Osteoblast (primary cell): ENCODE measurements at regions not wholly inside any gene's neighbourhood (a gene's known extent, or its start where the extent isn't known, plus 50 kb on each side); places are given as distances from the start of the nearest gene placed in this dataset.

Source experiments
- DNase-seq: peaks from one replicate; pipeline ENCODE4 v3.0.0; 2011; ENCODE audit warnings: low spot score, mixed read lengths; ENCODE audit not compliant: insufficient read length; ENCODE audit errors: missing footprints
- H2AFZ ChIP-seq: 2 replicates; pipeline ENCODE4 v1.6.0; 2011; ENCODE audit warnings: mild to moderate bottlenecking, low read length
- H3K27ac ChIP-seq: 2 replicates; pipeline ENCODE4 v1.5.1; 2011; ENCODE audit warnings: mild to moderate bottlenecking, low read depth, low read length, moderate library complexity
- H3K27me3 ChIP-seq: 2 replicates; pipeline ENCODE4 v1.6.0; 2012; ENCODE audit warnings: mild to moderate bottlenecking, control low read depth, inconsistent platforms, low read length, moderate library complexity; ENCODE audit not compliant: insufficient read depth
- H3K36me3 ChIP-seq: 2 replicates; pipeline ENCODE4 v1.5.1; 2011; ENCODE audit warnings: mild to moderate bottlenecking, low read length, control low read depth, moderate library complexity; ENCODE audit not compliant: insufficient read depth
- H3K4me1 ChIP-seq: 2 replicates; pipeline ENCODE4 v1.5.1; 2011; ENCODE audit warnings: mild to moderate bottlenecking, low read length, control low read depth, moderate library complexity; ENCODE audit not compliant: insufficient read depth
- H3K4me2 ChIP-seq: 2 replicates; pipeline ENCODE4 v1.6.0; 2011; ENCODE audit warnings: mild to moderate bottlenecking, low read length; ENCODE audit not compliant: insufficient read depth
- H3K4me3 ChIP-seq: fragments of 200-600 bp; sonication (generic); 3 replicates; pipeline ENCODE4 v1.5.1; 2012; ENCODE audit warnings: mild to moderate bottlenecking, low read length, inconsistent platforms; ENCODE audit not compliant: insufficient read depth
- H3K79me2 ChIP-seq: 2 replicates; pipeline ENCODE4 v1.6.0; 2012; ENCODE audit warnings: mild to moderate bottlenecking, low read length, control low read depth, inconsistent platforms; ENCODE audit not compliant: insufficient read depth
- H3K9me3 ChIP-seq: 2 replicates; pipeline ENCODE4 v1.5.1; 2011; ENCODE audit warnings: low read depth, low read length, control low read depth
- H4K20me1 ChIP-seq: 2 replicates; pipeline ENCODE4 v1.6.0; 2012; ENCODE audit warnings: mild to moderate bottlenecking, low read length, control low read depth; ENCODE audit not compliant: insufficient read depth
- CTCF ChIP-seq: IDR thresholded peaks from 2 replicates; pipeline ENCODE4 v1.5.1; 2011; ENCODE audit warnings: mild to moderate bottlenecking, low read depth, low read length, moderate library complexity; ENCODE audit errors: extremely low read depth

DNA sequence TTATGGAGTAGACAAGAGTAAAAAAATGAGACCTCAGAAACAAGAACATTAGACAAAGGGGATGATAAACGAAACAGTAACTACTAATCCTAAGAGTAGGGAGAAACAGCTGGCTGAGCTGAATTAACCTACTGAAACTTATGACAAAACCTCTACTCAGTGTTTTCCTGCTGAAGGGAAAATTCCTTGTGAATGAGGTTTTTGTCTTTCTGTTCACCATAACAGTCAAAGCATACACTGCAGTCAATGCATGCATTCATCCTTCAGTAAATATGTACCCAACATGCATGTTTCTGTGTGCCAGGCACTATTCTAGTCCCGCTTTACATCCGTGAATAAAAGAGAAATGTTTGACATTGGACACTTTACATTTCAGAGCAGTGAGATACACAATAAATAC, 805.6 kb upstream of the KLHL29 start:
- Histone ChIP-seq H2AFZ (no peak overlapping the region), H3K4me2 (no peak overlapping the region), H3K36me3 (no peaks in the 10 kb centered on the region), H3K4me1 (no peaks in the 10 kb centered on the region), H4K20me1 (no peaks in the 10 kb centered on the region), H3K4me3 (no peak overlapping the region), H3K79me2 (no peaks in the 10 kb centered on the region), H3K27me3 (no peaks in the 10 kb centered on the region), H3K27ac (no peak overlapping the region), H3K9me3 (peaks cover 3% of the 10 kb centered on the region)
- no peak for DNase-seq
- no peak for TF ChIP-seq CTCF

DNA sequence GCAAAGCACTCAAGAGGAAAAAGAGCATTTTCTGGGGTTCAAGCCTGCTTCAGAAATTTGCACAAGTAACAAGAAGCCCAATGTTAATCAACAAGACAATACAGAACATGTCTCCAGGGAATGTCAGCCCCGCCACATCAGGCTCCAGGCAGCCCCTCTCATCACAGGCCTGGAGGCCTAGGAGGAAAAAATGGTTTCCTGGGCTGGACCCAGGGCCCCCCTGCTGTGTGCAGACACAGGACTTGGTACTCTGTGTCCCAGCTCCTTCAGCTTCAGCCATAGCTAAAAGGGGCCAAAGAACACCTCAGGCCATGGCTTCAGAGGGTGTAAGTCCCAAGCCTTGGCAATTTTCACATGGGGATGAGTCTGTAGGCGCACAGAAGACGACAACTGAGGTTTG, 802.9 kb upstream of the KLHL29 start:
- Histone ChIP-seq H3K36me3 (no peaks in the 10 kb centered on the region), H3K4me2 (no peak overlapping the region), H3K27ac (no peak overlapping the region), H4K20me1 (no peaks in the 10 kb centered on the region), H3K4me3 (no peak overlapping the region), H3K9me3 (peaks cover 3% of the 10 kb centered on the region), H3K27me3 (no peaks in the 10 kb centered on the region), H3K4me1 (no peaks in the 10 kb centered on the region), H3K79me2 (no peaks in the 10 kb centered on the region), H2AFZ (no peak overlapping the region)
- no peak for DNase-seq
- no peak for TF ChIP-seq CTCF

DNA sequence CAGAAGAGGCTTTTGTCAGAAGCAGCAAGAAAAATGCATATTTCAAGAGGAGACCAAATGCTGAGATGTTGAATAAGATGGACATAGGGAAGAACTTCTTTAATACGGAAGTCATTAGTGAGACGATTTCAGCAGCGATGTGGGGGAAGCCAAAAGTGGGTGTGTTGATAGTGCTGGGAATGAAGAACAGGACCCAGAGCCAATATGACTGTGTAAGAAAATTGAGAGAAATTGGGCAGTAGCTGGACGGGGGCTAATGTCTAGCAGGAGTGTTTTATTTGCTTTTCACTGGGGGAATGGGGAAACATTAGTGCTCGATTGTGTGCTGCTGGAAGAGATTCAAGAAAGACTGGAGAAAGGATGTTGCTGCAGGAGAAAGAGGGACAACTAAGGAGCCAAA, 788.7 kb upstream of the KLHL29 start:
- peak; percentile 3 for DNase-seq
- no peaks in the 10 kb centered on the region for H3K36me3 ChIP-seq
- H3K9me3 ChIP-seq = peaks cover 3% of the 10 kb centered on the region
- no peaks in the 10 kb centered on the region for H3K27me3 ChIP-seq
- H3K4me2 ChIP-seq = no peak overlapping the region
- H3K4me1 ChIP-seq = no peaks in the 10 kb centered on the region
- H4K20me1 ChIP-seq = no peaks in the 10 kb centered on the region
- H3K4me3 ChIP-seq = no peak overlapping the region
- no peaks in the 10 kb centered on the region for H3K79me2 ChIP-seq
- no peak for TF ChIP-seq CTCF
- H3K27ac ChIP-seq = no peak overlapping the region
- no peak overlapping the region for H2AFZ ChIP-seq

DNA sequence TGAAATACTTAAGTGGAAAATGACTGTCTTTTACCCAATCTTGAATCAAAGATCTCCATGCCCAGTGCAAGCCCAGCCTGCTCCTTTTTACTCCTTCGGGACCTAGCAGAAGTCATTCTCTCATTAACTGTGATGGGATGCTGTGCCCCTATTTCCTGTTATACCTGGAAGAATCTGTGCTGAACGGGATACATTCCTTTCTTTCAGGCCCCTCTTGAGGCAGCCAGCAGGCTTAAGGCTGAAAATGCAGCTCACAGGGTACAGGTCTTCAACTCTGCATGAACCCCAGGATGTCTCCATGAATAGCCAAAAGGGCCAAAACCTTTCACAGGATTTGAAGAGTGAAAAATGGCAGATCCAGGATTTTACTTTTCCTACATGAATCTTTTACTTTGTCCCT, 784.8 kb upstream of the KLHL29 start:
- Histone ChIP-seq H3K4me1 (no peaks in the 10 kb centered on the region), H3K4me3 (no peak overlapping the region), H3K9me3 (peaks cover 6% of the 10 kb centered on the region), H3K27me3 (no peaks in the 10 kb centered on the region), H4K20me1 (no peaks in the 10 kb centered on the region), H3K36me3 (no peaks in the 10 kb centered on the region), H3K4me2 (no peak overlapping the region), H3K79me2 (no peaks in the 10 kb centered on the region), H3K27ac (no peak overlapping the region), H2AFZ (no peak overlapping the region)
- DNase-seq = no peak
- no peak for TF ChIP-seq CTCF
